Keratinocyte (primary cell): ENCODE measurements at regions not wholly inside any gene's neighbourhood (a gene's known extent, or its start where the extent isn't known, plus 50 kb on each side); places are given as distances from the start of the nearest gene placed in this dataset.

Experiments used
- DNase-seq: peaks from one replicate; pipeline ENCODE4 v3.0.0-alpha.2; 2011; ENCODE audit warnings: low read depth, missing footprints, low spot score
- FAIRE-seq: peaks from 2 replicates; lab custom pipeline; 2011; peaks lifted over from hg19 to GRCh38; lab: Jason Lieb, UNC
- H2AFZ ChIP-seq: 2 replicates; pipeline ENCODE4 v1.6.0; 2012; ENCODE audit warnings: low read length, control low read depth, inconsistent platforms; ENCODE audit not compliant: control insufficient read depth
- H3K27ac ChIP-seq: 2 replicates; pipeline ENCODE4 v1.5.1; 2011; ENCODE audit warnings: low read length; ENCODE audit not compliant: control insufficient read depth, insufficient read depth
- H3K27me3 ChIP-seq: 3 replicates; pipeline ENCODE4 v1.6.0; 2011; ENCODE audit warnings: low read length; ENCODE audit not compliant: control insufficient read depth, insufficient read depth; ENCODE audit errors: extremely low read depth
- H3K36me3 ChIP-seq, 2 experiments: 2 replicates in 1 of 2; 3 replicates in 1 of 2; pipeline ENCODE4 v1.5.1; 2011; ENCODE audit warnings: low read length in 2 of 2, mild to moderate bottlenecking in 1 of 2; ENCODE audit not compliant: control insufficient read depth in 2 of 2, insufficient read depth in 2 of 2; ENCODE audit errors: extremely low read depth in 1 of 2
- H3K4me1 ChIP-seq: 3 replicates; pipeline ENCODE4 v1.5.1; 2011; ENCODE audit warnings: low read length; ENCODE audit not compliant: control insufficient read depth, insufficient read depth; ENCODE audit errors: extremely low read depth
- H3K4me2 ChIP-seq: 3 replicates; pipeline ENCODE4 v1.6.0; 2011; ENCODE audit warnings: low read depth, low read length; ENCODE audit not compliant: control insufficient read depth, insufficient read depth; ENCODE audit errors: extremely low read depth
- H3K4me3 ChIP-seq, 3 experiments: fragments of 200-600 bp in 1 of 3; sonication (generic) in 1 of 3; 2 replicates in 2 of 3; 3 replicates in 1 of 3; pipeline ENCODE4 v1.5.1; 2011 to 2016; ENCODE audit warnings: low read length in 3 of 3, mild to moderate bottlenecking in 3 of 3, control low read depth in 2 of 3, inconsistent platforms in 1 of 3, low read depth in 1 of 3, mixed read lengths in 1 of 3, mixed run types in 1 of 3, moderate library complexity in 1 of 3; ENCODE audit not compliant: control insufficient read depth in 2 of 3, insufficient read depth in 2 of 3; ENCODE audit errors: extremely low read depth in 1 of 3
- H3K79me2 ChIP-seq: 2 replicates; pipeline ENCODE4 v1.6.0; 2012; ENCODE audit warnings: low read length; ENCODE audit not compliant: control insufficient read depth, insufficient read depth
- H3K9ac ChIP-seq: 3 replicates; pipeline ENCODE4 v1.6.0; 2011; ENCODE audit warnings: low read length; ENCODE audit not compliant: control insufficient read depth, insufficient read depth; ENCODE audit errors: extremely low read depth
- H3K9me1 ChIP-seq: 3 replicates; pipeline ENCODE4 v1.6.0; 2011; ENCODE audit warnings: low read length; ENCODE audit not compliant: control insufficient read depth, insufficient read depth; ENCODE audit errors: extremely low read depth
- H3K9me3 ChIP-seq: 2 replicates; pipeline ENCODE4 v1.5.1; 2012; ENCODE audit warnings: low read depth, low read length; ENCODE audit not compliant: control insufficient read depth
- H4K20me1 ChIP-seq: 3 replicates; pipeline ENCODE4 v1.6.0; 2011; ENCODE audit warnings: low read length; ENCODE audit not compliant: control insufficient read depth, insufficient read depth; ENCODE audit errors: extremely low read depth
- CTCF ChIP-seq, 3 experiments: IDR thresholded peaks in 1 of 3; conservative IDR thresholded peaks in 1 of 3; optimal IDR thresholded peaks in 1 of 3; 2 replicates in 2 of 3; 3 replicates in 1 of 3; pipeline versions ENCODE3 to v1.5.1; 2011; ENCODE audit warnings: low read length in 3 of 3, mild to moderate bottlenecking in 3 of 3, moderate library complexity in 2 of 3, control low read depth in 1 of 3, inconsistent platforms in 1 of 3; ENCODE audit not compliant: insufficient read depth in 2 of 3; ENCODE audit errors: extremely low read depth in 1 of 3
- EZH2 ChIP-seq: IDR thresholded peaks from one replicate; pipeline ENCODE4 v1.6.1; 2012; ENCODE audit warnings: inconsistent platforms, mild to moderate bottlenecking, low read length, moderate library complexity
- dilution Hi-C: fragments of 300-500 bp; cut with MboI; formaldehyde crosslinking; loops from one replicate; pipeline ENCODE4 v1.7.0; 2020; ENCODE audit warnings: low sequenced_read_pairs; ENCODE audit not compliant: extremely low pct_ligation_motif_present

DNA sequence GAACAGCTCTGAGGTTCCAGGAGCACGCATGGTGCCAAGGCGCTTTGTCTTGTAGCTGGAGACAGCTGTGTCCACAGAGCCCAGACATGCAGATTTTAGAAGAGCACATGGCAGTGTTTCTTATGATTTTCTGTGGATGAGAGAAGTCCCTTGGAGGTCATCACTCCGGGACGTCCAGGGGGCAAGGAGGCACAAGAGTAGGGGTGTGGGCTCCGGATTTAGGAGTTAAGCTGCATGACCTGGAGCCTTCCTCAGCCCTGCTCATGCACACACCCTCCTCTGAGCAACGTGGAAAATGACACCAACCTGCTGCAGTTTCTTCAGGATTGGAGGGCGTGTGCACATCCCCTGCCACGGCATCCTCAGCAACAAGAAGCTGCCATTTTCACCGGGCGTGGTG is 1286.7 kb downstream of the TBC1D22A start:
- Histone ChIP-seq H3K27me3 (no peaks in the 10 kb centered on the region), H3K4me1 (no peaks in the 10 kb centered on the region), H3K4me2 (no peak overlapping the region), H3K9me1 (no peaks in the 10 kb centered on the region), H3K27ac (no peak overlapping the region), H3K79me2 (no peaks in the 10 kb centered on the region), H3K4me3 (no peak overlapping the region), H3K9ac (no peak overlapping the region), H2AFZ (no peak overlapping the region), H4K20me1 (no peaks in the 10 kb centered on the region), H3K36me3 (no peaks in the 10 kb centered on the region), H3K9me3 (no peaks in the 10 kb centered on the region)
- dilution Hi-C loops, result no loop called here
- DNase-seq (no peak), FAIRE-seq (no peak)
- TF ChIP-seq EZH2 (no peak), CTCF (optimal IDR thresholded peaks at IDR 0.05 in 1 of 3, IDR thresholded peaks at IDR 0.05 in 1 of 3, conservative IDR thresholded peaks at IDR 0.05 in 1 of 3; ENCODE audit: extremely low read depth in 1 of 3, insufficient read depth in 2 of 3, low read length in 3 of 3) (no peak)

DNA sequence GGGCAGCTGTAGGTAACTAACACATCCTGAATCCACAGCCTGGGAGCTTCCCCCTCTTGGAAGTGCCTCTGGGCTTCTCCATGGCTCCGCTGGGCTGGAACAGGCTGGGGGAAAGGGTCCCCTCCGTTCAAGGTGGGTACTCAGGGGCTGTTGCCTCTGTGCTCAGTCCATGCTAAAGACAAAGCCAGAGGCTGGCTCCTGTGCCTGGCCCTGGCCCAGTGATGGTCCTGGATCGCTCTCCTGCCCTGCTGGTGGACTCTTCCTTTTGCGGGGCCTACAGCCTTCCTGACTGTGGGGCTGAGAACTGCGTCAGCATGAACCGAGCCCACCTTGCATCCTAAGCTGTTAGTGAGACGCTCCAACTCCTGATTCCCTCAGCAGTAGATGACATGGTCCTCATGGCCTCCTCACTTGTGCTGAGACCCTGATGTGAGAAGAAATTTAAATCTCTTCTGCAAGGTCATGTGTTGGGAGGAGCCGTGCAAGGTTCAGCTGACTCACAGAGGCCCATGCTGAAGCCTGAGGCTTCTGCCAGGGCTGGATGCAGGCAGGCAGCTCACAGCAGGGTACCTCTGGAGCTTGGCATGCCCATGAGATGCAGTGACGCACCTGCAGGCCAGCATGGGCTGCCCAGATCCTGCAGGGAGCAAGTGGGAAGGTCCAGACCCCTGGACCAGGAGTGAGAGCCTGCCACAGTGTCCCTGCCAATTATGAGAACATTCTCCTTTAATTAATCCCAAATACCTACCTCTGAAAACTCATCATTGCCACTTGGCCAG is 1285.5 kb downstream of the TBC1D22A start:
- dilution Hi-C loops, result no loop called here
- H2AFZ ChIP-seq, result no peak overlapping the region
- TF ChIP-seq CTCF (optimal IDR thresholded peaks at IDR 0.05 in 1 of 3, IDR thresholded peaks at IDR 0.05 in 1 of 3, conservative IDR thresholded peaks at IDR 0.05 in 1 of 3; ENCODE audit: extremely low read depth in 1 of 3, insufficient read depth in 2 of 3, low read length in 3 of 3), result no peak
- TF ChIP-seq EZH2, result no peak
- no peak overlapping the region for H3K4me2 ChIP-seq
- H3K4me3 ChIP-seq, result no peak overlapping the region
- H3K9ac ChIP-seq, result no peak overlapping the region
- H3K79me2 ChIP-seq, result no peaks in the 10 kb centered on the region
- no peaks in the 10 kb centered on the region for H3K9me1 ChIP-seq
- no peaks in the 10 kb centered on the region for H3K4me1 ChIP-seq
- FAIRE-seq, result no peak
- no peaks in the 10 kb centered on the region for H3K27me3 ChIP-seq
- H3K27ac ChIP-seq, result no peak overlapping the region
- H4K20me1 ChIP-seq, result no peaks in the 10 kb centered on the region
- H3K9me3 ChIP-seq, result peaks cover 2% of the 10 kb centered on the region
- no peak for DNase-seq
- no peaks in the 10 kb centered on the region for H3K36me3 ChIP-seq
